ENCODE measurements at regions not wholly inside any gene's neighbourhood (a gene's known extent, or its start where the extent isn't known, plus 50 kb on each side); places are given as distances from the start of the nearest gene placed in this dataset.

DNA sequence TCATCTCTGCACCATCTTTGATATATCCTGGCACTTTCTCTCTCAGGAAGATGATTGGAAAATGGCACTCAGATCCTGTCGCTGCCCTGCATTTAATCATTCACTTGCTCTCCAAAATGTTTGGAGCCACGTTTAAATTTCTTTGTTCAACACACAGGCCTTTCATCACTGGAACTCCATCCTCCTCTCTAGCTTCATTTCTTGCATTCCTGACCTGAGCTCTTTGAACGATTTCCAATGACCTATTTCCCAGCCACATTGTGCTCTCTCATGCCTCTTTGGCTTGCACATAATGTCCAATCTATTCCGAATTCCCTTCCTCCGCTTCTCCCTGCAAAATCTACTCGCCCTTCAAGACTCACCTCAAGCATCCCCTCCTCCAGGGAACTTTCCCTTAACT lies 287.4 kb upstream of the NBEA start:
- DNase-seq = no peak

DNA sequence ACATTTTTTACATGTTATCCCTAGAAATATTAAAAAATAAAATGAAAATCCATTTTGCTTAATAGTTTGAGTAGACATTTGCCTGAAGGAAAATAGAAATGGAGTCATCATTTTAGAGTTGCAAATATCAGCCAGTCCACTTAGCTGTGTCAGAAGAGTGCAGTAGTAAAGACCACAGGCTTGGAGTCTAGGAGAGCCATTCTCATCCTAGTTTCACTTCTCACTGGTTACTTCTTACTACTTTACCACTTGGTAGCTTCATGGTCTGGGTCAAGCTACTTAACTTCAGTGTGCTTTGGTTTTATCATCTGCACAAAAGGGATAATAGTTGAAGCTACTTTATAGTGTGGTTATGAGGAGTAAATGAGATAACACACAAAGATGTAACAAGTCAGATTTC lies 286.5 kb upstream of the NBEA start:
- no peak for DNase-seq

- DNase-seq = no peak
These were observed 284.4 kb upstream of the NBEA start for GRCh38 chr13:34657716-34658115.

GRCh38 chr13:34667286-34668218 lies 274.5 kb upstream of the NBEA start:
- DNase-seq = no peak

DNA sequence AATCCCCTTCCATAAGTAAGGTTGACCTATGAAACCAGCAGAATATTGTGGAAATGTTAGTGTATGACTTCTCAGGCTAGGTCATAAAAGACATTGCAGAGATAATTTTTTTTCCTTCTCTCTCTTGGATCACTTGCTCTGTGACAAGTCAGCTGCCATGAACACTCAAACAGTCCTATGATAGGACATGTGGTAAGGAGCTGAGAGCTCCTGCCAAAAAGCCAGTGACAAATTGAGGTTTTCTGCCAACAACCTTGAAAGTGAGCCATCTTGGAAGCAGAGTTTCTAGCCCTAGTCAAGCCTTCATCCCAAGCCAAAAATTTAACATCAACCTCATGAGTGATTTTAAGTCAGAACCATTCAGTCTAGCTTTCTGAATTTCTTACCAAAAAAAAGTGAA lies 270.9 kb upstream of the NBEA start:
- DNase-seq = no peak

- no peak for DNase-seq
These were observed 269.4 kb upstream of the NBEA start for GRCh38 chr13:34672631-34673030.

DNA sequence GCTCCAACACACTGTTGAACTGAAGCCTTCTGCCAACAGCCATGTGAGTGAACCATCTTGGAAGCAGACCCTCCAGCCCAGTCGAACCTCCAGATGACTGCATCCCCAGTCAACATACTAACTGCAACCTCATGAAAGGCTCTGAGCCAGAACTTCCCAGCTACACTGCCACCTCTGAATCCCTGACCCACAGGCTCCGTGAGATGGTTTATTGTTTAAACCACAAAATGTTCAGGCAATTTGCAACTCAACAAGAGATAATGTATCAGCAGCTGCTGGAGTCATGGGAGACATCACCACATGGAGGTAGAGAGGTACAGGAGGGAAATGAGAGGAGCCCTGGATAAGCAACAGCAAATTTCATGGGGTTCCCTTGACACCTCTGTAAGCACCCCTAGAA lies 266.4 kb upstream of the NBEA start:
- DNase-seq = no peak

GRCh38 chr13:34678154-34678553 lies 263.9 kb upstream of the NBEA start:
- no peak for DNase-seq

DNA sequence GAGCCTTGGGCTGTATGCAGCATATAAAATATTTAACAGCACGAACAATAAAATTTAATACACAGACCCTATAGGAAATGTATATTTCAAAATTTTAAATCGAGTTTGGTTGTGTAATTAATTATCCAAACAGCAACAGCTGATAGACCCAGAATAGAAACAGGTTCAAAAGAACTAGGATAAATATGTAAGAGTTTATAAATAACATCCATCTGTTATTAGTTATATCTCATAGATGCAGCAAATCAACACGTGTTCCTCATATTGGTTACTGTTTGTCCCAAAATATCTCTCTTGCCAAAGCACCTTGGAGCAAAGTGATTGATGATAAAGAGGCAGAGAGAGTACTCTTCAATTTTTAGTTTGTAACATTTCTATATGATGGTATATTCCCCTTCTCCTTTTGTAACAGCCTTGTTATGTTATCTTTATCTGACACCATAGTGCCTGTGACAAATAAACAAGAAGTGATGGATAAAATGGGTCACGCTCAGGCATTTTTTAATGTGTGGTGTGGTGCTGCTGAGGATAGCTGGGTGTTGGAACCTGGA lies 260.6 kb upstream of the NBEA start:
- DNase-seq = no peak

- no peak for DNase-seq
These were observed 247.0 kb upstream of the NBEA start for GRCh38 chr13:34695063-34695462.

DNA sequence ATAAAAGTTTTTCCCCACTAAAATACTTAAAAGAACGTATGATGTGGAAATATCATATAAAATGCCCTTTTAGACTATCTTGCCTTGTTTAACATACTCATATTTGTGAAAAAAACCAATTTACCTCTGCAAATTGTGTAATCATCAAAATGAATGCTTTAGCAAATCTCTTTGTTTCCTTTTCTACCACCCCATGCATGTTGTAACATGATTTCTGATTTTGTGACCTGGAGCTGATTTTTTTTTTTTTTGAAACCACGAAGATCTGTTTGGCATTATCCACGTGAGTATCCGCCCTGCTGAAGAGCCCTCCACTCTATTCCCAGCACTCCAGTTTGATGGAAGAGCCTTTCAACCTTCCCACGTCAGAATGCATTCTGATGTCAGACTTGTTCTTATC lies 245.8 kb upstream of the NBEA start:
- DNase-seq = no peak

DNA sequence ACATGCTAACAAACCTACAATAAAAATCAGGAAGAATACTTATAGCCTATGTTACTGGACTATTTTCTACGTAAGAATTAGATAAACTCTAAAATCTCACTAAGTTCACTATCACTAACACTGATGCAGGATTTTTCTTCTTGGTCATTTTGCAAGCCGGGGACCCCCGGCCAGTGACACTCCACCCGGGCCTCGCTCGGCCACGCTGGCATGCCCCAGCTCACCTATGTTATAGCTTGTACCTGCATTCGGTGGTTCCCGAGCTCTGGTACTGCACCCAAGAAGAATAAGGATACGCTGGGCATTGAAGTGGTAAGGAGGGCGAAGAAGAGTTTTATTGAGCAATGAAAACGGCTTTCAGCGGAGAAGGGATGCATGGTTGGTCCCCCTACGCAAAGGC lies 245.3 kb upstream of the NBEA start:
- DNase-seq = no peak

- DNase-seq = no peak
These were observed 243.1 kb upstream of the NBEA start for GRCh38 chr13:34698945-34699344.

- no peak for DNase-seq
These were observed 241.9 kb upstream of the NBEA start for GRCh38 chr13:34700155-34700554.

DNA sequence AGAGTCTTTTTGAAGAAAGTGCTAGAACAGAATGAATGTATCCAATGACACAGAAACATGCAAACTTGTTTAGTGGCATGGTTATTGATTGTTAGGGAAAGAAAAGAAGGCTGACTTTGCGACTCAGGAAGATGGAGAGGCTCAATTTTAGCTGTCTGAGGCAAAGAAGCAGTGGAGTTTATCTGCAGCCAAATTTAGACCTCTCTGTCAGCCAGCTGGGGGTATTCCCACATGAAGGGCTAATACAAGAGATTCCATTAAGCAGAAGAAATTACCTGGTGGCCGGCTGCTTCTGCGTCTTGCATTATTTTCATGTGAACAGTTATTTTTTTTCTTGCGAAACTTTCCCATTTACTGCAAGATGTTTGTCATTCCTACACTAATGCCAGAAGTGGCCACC lies 240.2 kb upstream of the NBEA start:
- DNase-seq = no peak

DNA sequence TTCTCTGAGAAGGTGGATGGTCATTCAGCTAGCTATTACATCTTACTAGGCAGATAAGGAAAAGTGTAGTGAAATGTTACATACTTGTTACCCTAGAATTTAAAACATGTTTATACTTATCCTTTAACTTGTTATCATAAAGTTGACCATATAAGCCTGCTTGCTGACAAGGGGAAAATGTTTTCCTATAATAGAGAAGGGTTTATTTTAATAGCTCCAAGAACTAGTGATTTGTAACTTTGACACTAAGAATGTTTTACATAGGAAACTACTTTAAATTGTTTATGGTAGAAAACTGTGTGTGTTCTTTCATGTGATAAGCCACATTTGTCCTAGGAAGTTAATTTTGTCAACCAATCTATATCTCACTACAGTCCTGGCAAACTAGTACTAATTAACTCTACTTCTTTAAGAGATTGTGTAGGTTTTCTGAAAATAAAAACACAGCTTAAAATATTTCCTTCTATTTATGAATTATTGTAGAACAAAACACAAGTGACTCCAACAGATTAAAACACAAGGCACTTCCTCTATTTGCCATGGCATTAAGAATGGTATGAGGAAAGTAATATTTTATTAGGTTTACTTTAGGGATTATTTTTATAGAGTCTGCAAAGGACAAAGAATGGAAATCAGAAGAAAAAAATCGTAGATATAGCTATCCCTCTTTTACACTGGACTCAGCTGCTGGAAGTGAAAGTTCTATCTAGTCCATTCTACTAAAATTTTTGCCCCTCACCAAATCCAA lies 233.3 kb upstream of the NBEA start:
- no peak for DNase-seq

DNA sequence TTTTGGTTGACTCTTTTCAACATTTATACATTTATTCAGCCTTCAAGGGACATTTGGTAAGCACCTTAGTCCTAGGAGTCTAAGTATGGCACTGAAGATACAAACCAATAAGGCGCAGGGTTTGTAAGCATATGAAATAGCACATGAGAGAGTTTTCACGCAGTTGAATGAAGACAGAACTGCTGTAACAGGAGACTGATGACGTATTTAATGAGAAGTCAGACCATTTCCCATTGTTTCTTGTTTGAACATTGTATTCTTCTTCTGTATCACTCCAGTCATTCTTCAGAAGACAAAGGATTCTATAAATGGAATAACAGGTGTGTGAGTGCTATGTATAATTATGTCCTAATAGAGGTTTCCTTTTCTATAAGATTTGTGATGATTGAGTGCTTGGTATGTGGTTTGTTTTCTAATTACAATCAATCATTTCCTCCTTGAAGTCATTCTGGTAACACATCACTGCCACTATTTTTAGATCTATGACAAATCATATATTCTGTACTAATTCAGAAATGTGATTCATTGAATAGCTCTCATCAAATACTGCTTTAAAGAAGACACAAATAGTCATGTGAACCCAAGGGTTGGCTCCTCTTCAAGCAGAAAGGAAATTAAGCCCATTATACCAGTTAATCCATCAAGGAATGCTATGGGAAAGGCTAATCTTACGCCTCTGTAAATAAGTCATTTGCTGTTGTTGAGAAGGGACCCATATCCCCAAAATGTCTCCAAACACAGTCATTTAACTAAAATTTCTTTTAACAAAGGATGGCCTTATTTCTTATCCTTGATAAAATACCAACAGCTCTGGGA lies 222.8 kb upstream of the NBEA start:
- no peak for DNase-seq

DNA sequence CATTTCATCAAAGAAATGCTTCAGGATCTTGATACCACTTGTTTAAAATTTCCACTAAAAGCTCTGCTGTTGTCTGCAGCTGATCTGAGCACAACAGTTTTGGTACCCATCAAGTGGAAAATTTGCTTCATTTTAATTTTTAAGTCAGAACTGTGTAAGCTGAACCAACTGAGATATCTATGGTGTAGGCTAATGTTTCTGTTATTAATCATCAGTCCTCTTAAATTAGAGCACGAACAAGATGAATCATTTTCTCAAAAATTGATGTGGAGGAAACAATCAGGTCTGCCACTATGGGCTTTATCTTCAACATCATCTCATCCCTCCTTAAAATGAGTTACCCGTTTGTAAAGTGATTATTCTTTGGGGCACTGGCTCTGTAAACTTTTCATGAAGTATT lies 221.5 kb upstream of the NBEA start:
- no peak for DNase-seq

DNA sequence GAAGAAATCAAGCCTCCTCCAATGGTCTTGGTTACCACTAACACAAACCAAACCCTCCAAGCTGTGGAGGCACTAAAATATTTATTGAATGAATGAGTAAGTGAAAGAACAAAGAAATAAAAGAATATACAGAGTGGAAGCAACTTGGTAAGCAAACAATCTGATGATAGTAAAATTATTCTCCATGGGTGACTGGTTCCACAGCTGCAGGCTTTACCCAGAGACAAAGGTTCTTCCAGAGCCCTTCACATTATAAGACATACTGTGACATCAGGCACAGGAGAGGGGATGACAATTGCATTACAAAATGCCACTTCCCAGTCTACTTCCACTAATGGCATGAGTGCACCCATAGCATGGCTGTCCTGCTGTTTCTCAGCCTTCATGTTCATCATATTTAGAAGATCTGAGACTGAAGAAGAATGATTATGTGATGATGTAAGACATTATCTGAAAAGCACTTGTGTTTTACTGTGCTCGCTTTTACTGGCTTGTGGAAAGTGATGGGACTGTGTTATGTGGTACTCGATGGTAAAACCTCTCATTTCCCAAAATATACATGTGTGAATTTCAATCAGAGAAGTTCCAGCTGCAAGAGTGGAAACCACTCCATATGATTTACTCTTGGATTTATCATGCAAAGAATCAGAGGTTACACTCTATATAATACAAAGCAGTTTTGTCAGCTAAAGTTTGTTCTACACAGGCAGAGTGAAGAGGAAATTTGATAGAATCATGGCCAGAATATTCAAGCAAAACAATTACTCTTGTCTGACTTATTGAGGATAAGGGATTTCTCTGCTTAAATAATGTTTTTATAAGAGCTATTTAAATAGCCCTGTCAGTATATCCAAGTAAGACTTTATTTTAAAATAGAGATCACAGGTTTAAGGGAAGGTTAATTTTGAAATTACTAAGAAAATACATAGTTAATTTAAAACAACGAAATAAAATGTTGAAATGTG lies 220.2 kb upstream of the NBEA start:
- no peak for DNase-seq

DNA sequence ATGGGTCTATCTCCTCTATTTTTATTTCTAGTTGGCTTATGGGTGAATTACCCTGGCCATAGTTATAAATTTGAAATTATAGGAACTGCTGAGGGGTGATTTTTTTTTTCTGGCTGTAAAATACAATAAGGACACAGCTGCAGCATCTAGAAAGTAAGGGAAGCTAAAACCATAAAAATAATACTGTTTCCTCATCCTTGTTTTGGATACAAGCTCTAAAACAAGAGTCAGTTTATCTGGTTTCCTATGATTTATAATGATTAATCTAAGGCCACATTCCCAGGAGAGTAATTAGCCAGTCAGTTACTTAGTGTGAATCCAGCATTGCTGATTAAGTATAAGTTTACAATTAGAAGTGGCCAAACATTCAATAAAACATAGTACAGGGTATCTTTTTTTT lies 219.1 kb upstream of the NBEA start:
- no peak for DNase-seq

- no peak for DNase-seq
These were observed 211.1 kb upstream of the NBEA start for GRCh38 chr13:34730961-34731360.

- DNase-seq = no peak
These were observed 210.6 kb upstream of the NBEA start for GRCh38 chr13:34731486-34731885.
